Astrocyte (in vitro differentiated cells and primary cell): ENCODE measurements at regions not wholly inside any gene's neighbourhood (a gene's known extent, or its start where the extent isn't known, plus 50 kb on each side); places are given as distances from the start of the nearest gene placed in this dataset.

Source experiments
- EZH2 ChIP-seq: IDR thresholded peaks from 2 replicates; pipeline ENCODE4 v1.6.1; 2012; ENCODE audit warnings: mild to moderate bottlenecking, low read length, inconsistent platforms; ENCODE audit not compliant: insufficient read depth
- TF ChIP-seq, protein P1 (sequence below): IDR thresholded peaks from 2 replicates; pipeline ENCODE4 v1.5.1; 2011; ENCODE audit warnings: low read depth, mild to moderate bottlenecking, inconsistent platforms, low read length, moderate library complexity; ENCODE audit not compliant: insufficient read depth

GRCh38 chr13:89294115-89294867, 1623.1 kb downstream of the SLITRK5 start:
- no peak for TF ChIP-seq EZH2
- TF ChIP-seq, protein P1, sequence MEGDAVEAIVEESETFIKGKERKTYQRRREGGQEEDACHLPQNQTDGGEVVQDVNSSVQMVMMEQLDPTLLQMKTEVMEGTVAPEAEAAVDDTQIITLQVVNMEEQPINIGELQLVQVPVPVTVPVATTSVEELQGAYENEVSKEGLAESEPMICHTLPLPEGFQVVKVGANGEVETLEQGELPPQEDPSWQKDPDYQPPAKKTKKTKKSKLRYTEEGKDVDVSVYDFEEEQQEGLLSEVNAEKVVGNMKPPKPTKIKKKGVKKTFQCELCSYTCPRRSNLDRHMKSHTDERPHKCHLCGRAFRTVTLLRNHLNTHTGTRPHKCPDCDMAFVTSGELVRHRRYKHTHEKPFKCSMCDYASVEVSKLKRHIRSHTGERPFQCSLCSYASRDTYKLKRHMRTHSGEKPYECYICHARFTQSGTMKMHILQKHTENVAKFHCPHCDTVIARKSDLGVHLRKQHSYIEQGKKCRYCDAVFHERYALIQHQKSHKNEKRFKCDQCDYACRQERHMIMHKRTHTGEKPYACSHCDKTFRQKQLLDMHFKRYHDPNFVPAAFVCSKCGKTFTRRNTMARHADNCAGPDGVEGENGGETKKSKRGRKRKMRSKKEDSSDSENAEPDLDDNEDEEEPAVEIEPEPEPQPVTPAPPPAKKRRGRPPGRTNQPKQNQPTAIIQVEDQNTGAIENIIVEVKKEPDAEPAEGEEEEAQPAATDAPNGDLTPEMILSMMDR, result no peak
